ENCODE measurements at regions not wholly inside any gene's neighbourhood (a gene's known extent, or its start where the extent isn't known, plus 50 kb on each side); places are given as distances from the start of the nearest gene placed in this dataset.

- H3K9me3 Mint-ChIP-seq, result peaks cover 3% of the 10 kb centered on the region
- H3K36me3 Mint-ChIP-seq, result no peaks in the 10 kb centered on the region
- Histone ChIP-seq H3K4me2 (no peak overlapping the region), H3K9ac (no peak overlapping the region), H3K27me3 (no peaks in the 10 kb centered on the region), H3F3A (ENCODE audit: low read depth) (no peaks in the 10 kb centered on the region), H3K79me2 (ENCODE audit: low read depth) (no peaks in the 10 kb centered on the region), H3K36me3 (no peaks in the 10 kb centered on the region), H3K27ac (no peak overlapping the region), H3K9me3 (ENCODE audit: low read depth) (no peaks in the 10 kb centered on the region), H2AFZ (replicated peaks) (no peak overlapping the region), H3K4me3 (no peak overlapping the region), H3K4me1 (peaks cover 20% of the 10 kb centered on the region), H4K20me1 (ENCODE audit: low read depth) (no peaks in the 10 kb centered on the region)
- TF ChIP-seq, protein P1, sequence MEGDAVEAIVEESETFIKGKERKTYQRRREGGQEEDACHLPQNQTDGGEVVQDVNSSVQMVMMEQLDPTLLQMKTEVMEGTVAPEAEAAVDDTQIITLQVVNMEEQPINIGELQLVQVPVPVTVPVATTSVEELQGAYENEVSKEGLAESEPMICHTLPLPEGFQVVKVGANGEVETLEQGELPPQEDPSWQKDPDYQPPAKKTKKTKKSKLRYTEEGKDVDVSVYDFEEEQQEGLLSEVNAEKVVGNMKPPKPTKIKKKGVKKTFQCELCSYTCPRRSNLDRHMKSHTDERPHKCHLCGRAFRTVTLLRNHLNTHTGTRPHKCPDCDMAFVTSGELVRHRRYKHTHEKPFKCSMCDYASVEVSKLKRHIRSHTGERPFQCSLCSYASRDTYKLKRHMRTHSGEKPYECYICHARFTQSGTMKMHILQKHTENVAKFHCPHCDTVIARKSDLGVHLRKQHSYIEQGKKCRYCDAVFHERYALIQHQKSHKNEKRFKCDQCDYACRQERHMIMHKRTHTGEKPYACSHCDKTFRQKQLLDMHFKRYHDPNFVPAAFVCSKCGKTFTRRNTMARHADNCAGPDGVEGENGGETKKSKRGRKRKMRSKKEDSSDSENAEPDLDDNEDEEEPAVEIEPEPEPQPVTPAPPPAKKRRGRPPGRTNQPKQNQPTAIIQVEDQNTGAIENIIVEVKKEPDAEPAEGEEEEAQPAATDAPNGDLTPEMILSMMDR (IDR thresholded peaks at IDR 0.05), result no peak
- TF ChIP-seq EZH2phosphoT487 (IDR thresholded peaks at IDR 0.05) (no peak), EZH2 (IDR thresholded peaks at IDR 0.05) (no peak)
- no peak for DNase-seq (ENCODE audit: low spot score)
- peaks cover 2% of the 10 kb centered on the region for H3K27me3 Mint-ChIP-seq (ENCODE audit: insufficient read depth, low read depth)
- no peak overlapping the region for H3K4me3 Mint-ChIP-seq
- peaks cover 9% of the 10 kb centered on the region for H3K4me1 Mint-ChIP-seq
- H3K27ac Mint-ChIP-seq, result no peak overlapping the region
Measured at GRCh38 chr12:103175625-103176024, 218.2 kb downstream of the ASCL1 start.

DNA sequence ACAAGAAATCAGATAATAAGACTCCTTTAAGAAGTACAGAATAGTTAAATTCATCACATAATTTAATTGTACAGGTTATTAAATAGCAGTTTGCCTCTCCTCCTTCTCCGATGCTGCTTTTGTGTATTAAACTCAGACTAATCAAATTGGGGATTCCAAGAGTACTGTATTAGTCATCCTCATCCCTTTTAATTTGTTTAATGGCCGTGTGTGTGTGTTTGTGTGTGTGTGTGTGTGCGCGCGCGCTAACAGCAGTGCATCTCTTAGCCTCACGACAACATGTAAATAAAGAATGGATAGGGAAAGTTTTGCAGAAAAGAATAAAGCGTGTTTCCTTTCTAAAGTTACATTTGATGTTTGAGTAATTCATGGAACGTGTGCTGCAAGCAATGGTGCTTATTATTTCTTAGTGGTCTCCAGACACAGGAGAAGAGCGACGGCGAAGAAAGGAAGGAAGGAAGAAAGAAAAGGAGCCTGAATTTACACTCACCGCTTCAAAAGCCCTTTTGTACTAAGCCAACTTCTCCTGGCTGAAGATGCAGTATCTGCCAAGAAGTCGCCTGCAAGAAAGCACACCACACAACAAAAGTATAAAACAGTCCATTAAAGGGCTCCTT, 220.3 kb downstream of the ASCL1 start:
- H3K27ac ChIP-seq, result no peak overlapping the region
- no peak overlapping the region for H3K4me2 ChIP-seq
- no peaks in the 10 kb centered on the region for H3K79me2 ChIP-seq (ENCODE audit: low read depth)
- no peak overlapping the region for H2AFZ ChIP-seq (replicated peaks)
- no peaks in the 10 kb centered on the region for H3F3A ChIP-seq (ENCODE audit: low read depth)
- DNase-seq (ENCODE audit: low spot score), result no peak
- Mint-ChIP-seq H3K36me3 (no peaks in the 10 kb centered on the region), H3K4me1 (peaks cover 9% of the 10 kb centered on the region), H3K4me3 (no peak overlapping the region), H3K9me3 (peaks cover 3% of the 10 kb centered on the region), H3K27me3 (ENCODE audit: insufficient read depth, low read depth) (no peaks in the 10 kb centered on the region), H3K27ac (no peak overlapping the region)
- TF ChIP-seq EZH2 (IDR thresholded peaks at IDR 0.05) (no peak), EZH2phosphoT487 (IDR thresholded peaks at IDR 0.05) (no peak)
- TF ChIP-seq, protein P1 (IDR thresholded peaks at IDR 0.05), result no peak
- H3K4me3 ChIP-seq, result no peak overlapping the region
- H3K36me3 ChIP-seq, result no peaks in the 10 kb centered on the region
- H4K20me1 ChIP-seq (ENCODE audit: low read depth), result no peaks in the 10 kb centered on the region
- H3K27me3 ChIP-seq, result no peaks in the 10 kb centered on the region
- no peak overlapping the region for H3K9ac ChIP-seq
- peaks cover 20% of the 10 kb centered on the region for H3K4me1 ChIP-seq
- no peaks in the 10 kb centered on the region for H3K9me3 ChIP-seq (ENCODE audit: low read depth)

DNA sequence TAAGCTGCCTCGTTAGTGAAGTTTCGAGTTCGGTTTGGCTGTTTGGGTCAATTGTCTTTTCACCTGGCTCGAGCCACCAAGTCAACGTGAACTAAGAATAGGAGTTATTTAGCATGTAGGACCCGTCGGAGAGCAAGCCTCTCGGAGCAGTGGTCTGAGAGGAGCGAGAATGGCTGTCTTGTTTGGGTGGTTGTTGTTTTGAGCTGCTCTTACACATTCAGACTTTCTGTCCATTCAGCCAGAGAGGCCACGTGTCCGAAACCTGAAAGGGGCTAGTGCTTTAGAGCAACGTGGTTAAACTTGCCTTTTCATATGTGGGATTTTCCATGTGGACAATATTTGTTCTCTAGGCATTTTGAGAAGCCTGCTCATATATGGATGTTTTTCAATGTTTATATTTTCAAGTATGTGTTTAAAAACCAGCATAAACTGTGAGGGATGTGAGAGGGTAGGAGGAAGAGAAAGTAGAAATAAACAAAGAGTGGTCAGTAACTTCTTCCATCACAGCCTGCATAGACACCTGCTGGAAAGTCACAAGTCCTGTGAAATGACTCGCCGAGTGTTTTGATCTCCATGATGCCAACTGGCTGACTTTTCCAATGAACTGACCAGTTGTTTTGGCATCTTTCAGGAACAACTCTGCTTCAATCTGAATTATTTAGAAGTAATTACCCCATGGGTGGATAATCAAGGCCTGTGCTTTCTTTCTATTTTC, 221.0 kb downstream of the ASCL1 start:
- peaks cover 3% of the 10 kb centered on the region for H3K9me3 Mint-ChIP-seq

More for the DNA sequence above, 221.0 kb downstream of the ASCL1 start:
- H3K4me1 Mint-ChIP-seq, result peaks cover 9% of the 10 kb centered on the region
- Histone ChIP-seq H3K9ac (no peak overlapping the region), H3K79me2 (ENCODE audit: low read depth) (no peaks in the 10 kb centered on the region), H3K27ac (no peak overlapping the region), H3K9me3 (ENCODE audit: low read depth) (no peaks in the 10 kb centered on the region), H3F3A (ENCODE audit: low read depth) (no peaks in the 10 kb centered on the region), H3K4me1 (peaks cover 20% of the 10 kb centered on the region), H4K20me1 (ENCODE audit: low read depth) (no peaks in the 10 kb centered on the region), H2AFZ (replicated peaks) (no peak overlapping the region), H3K4me3 (no peak overlapping the region), H3K4me2 (no peak overlapping the region), H3K27me3 (no peaks in the 10 kb centered on the region), H3K36me3 (no peaks in the 10 kb centered on the region)
- H3K36me3 Mint-ChIP-seq, result no peaks in the 10 kb centered on the region
- no peak overlapping the region for H3K4me3 Mint-ChIP-seq
- TF ChIP-seq EZH2phosphoT487 (IDR thresholded peaks at IDR 0.05) (no peak), EZH2 (IDR thresholded peaks at IDR 0.05) (no peak)
- TF ChIP-seq, protein P1 (IDR thresholded peaks at IDR 0.05), result no peak
- DNase-seq (ENCODE audit: low spot score), result no peak
- H3K27me3 Mint-ChIP-seq (ENCODE audit: insufficient read depth, low read depth), result no peaks in the 10 kb centered on the region
- no peak overlapping the region for H3K27ac Mint-ChIP-seq
